Ectodermal cell (in vitro differentiated cells): ENCODE measurements at regions not wholly inside any gene's neighbourhood (a gene's known extent, or its start where the extent isn't known, plus 50 kb on each side); places are given as distances from the start of the nearest gene placed in this dataset.
"Not testable (repeated sequence)": the region's sequence is repeated elsewhere in the genome, so short reads cannot be mapped to it uniquely, and the experiment has no call there.

Experiments
- H3K27ac ChIP-seq: 2 replicates; pipeline ENCODE4 v1.7.0; 2013; ENCODE audit warnings: mild to moderate bottlenecking, low read depth, low read length; ENCODE audit not compliant: insufficient read depth, poor library complexity, severe bottlenecking
- H3K27me3 ChIP-seq: 2 replicates; pipeline ENCODE4 v1.7.0; 2013; ENCODE audit warnings: mild to moderate bottlenecking, low read length; ENCODE audit not compliant: insufficient read depth, control insufficient read depth, poor library complexity, severe bottlenecking
- H3K36me3 ChIP-seq: one replicate; pipeline ENCODE4 v1.7.0; 2013; ENCODE audit warnings: low read length; ENCODE audit not compliant: control insufficient read depth, insufficient read depth
- H3K4me1 ChIP-seq: one replicate; pipeline ENCODE4 v1.7.0; 2013; ENCODE audit warnings: low read length; ENCODE audit not compliant: control insufficient read depth, insufficient read depth
- H3K4me3 ChIP-seq: 2 replicates; pipeline ENCODE4 v1.7.0; 2013; ENCODE audit warnings: low read depth, low read length, control low read depth; ENCODE audit not compliant: insufficient read depth
- H3K9me3 ChIP-seq: 2 replicates; pipeline ENCODE4 v1.7.0; 2013; ENCODE audit warnings: mild to moderate bottlenecking, low read length, moderate library complexity; ENCODE audit not compliant: control insufficient read depth
- WGBS, 2 experiments: methylation state at CpG; one replicate each; pipeline ENCODE4 v1.1.7; 2013; ENCODE audit warnings: missing lambda C conversion rate in 2 of 2; 5-methylcytosine and 5-hydroxymethylcytosine counted together

GRCh38 chr10:18861382-18861781, 187.2 kb upstream of the MALRD1 start:
- WGBS, 2 experiments, result 97 to 98% methylated on average over 2 of the region's 2 CpGs
- Histone ChIP-seq H3K9me3 (no peaks in the 10 kb centered on the region), H3K27me3 (no peaks in the 10 kb centered on the region), H3K4me3 (no peak overlapping the region), H3K4me1 (peaks cover 25% of the 10 kb centered on the region), H3K36me3 (no peaks in the 10 kb centered on the region), H3K27ac (peak overlapping the region; percentile 27)

- Histone ChIP-seq H3K36me3 (no peaks in the 10 kb centered on the region), H3K4me1 (peaks cover 3% of the 10 kb centered on the region), H3K9me3 (no peaks in the 10 kb centered on the region), H3K4me3 (no peak overlapping the region), H3K27ac (no peak overlapping the region), H3K27me3 (no peaks in the 10 kb centered on the region)
- WGBS, 2 experiments, result 87 to 93% methylated on average over 3 of the region's 3 CpGs
Measured at GRCh38 chr10:18866852-18867251, 181.7 kb upstream of the MALRD1 start.

- 94 to 97% methylated on average over 3 of the region's 3 CpGs for WGBS, 2 experiments
- H3K27ac ChIP-seq, result no peak overlapping the region
- no peak overlapping the region for H3K4me3 ChIP-seq
- H3K36me3 ChIP-seq, result no peaks in the 10 kb centered on the region
- H3K4me1 ChIP-seq, result no peaks in the 10 kb centered on the region
- no peaks in the 10 kb centered on the region for H3K9me3 ChIP-seq
- H3K27me3 ChIP-seq, result no peaks in the 10 kb centered on the region
Measured at GRCh38 chr10:18868919-18869318, 179.7 kb upstream of the MALRD1 start.

GRCh38 chr10:18875477-18875876, 173.1 kb upstream of the MALRD1 start:
- no peak overlapping the region for H3K4me3 ChIP-seq
- H3K36me3 ChIP-seq, result no peaks in the 10 kb centered on the region
- no peaks in the 10 kb centered on the region for H3K27me3 ChIP-seq
- H3K27ac ChIP-seq, result no peak overlapping the region
- 97 to 100% methylated on average over 1 of the region's 1 CpG for WGBS, 2 experiments
- no peaks in the 10 kb centered on the region for H3K4me1 ChIP-seq
- no peaks in the 10 kb centered on the region for H3K9me3 ChIP-seq

- Histone ChIP-seq H3K4me3 (no peak overlapping the region), H3K36me3 (no peaks in the 10 kb centered on the region), H3K27me3 (no peaks in the 10 kb centered on the region), H3K4me1 (no peaks in the 10 kb centered on the region), H3K9me3 (no peaks in the 10 kb centered on the region), H3K27ac (no peak overlapping the region)
- WGBS, 2 experiments, result 96% methylated on average over 2 of the region's 2 CpGs
Measured at GRCh38 chr10:18879284-18879683, 169.3 kb upstream of the MALRD1 start.

GRCh38 chr10:18880530-18880929, 168.1 kb upstream of the MALRD1 start:
- H3K4me1 ChIP-seq, result no peaks in the 10 kb centered on the region
- WGBS, 2 experiments, result 47 to 48% methylated on average over 16 of the region's 16 CpGs
- H3K36me3 ChIP-seq, result no peaks in the 10 kb centered on the region
- H3K9me3 ChIP-seq, result no peaks in the 10 kb centered on the region
- no peaks in the 10 kb centered on the region for H3K27me3 ChIP-seq
- H3K4me3 ChIP-seq, result no peak overlapping the region
- no peak overlapping the region for H3K27ac ChIP-seq

GRCh38 chr10:18886102-18886501, 162.5 kb upstream of the MALRD1 start:
- WGBS, 2 experiments, result 93 to 94% methylated on average over 7 of the region's 7 CpGs
- Histone ChIP-seq H3K9me3 (no peaks in the 10 kb centered on the region), H3K4me3 (no peak overlapping the region), H3K36me3 (no peaks in the 10 kb centered on the region), H3K4me1 (no peaks in the 10 kb centered on the region), H3K27me3 (no peaks in the 10 kb centered on the region), H3K27ac (no peak overlapping the region)

- Histone ChIP-seq H3K9me3 (no peaks in the 10 kb centered on the region), H3K4me1 (no peaks in the 10 kb centered on the region), H3K4me3 (no peak overlapping the region), H3K27ac (no peak overlapping the region), H3K27me3 (no peaks in the 10 kb centered on the region), H3K36me3 (no peaks in the 10 kb centered on the region)
Measured at GRCh38 chr10:18906636-18907035, 142.0 kb upstream of the MALRD1 start.

- H3K9me3 ChIP-seq, H3K27ac ChIP-seq, H3K4me3 ChIP-seq, H3K36me3 ChIP-seq, H3K27me3 ChIP-seq, H3K4me1 ChIP-seq: not testable (repeated sequence)
- 88 to 91% methylated on average over 4 of the region's 9 CpGs for WGBS, 2 experiments
Measured at GRCh38 chr10:18917431-18917830, 131.2 kb upstream of the MALRD1 start.

- H3K4me1 ChIP-seq, result no peaks in the 10 kb centered on the region
- no peak overlapping the region for H3K27ac ChIP-seq
- no peaks in the 10 kb centered on the region for H3K36me3 ChIP-seq
- no peaks in the 10 kb centered on the region for H3K9me3 ChIP-seq
- H3K4me3 ChIP-seq, result no peak overlapping the region
- H3K27me3 ChIP-seq, result no peaks in the 10 kb centered on the region
- WGBS, 2 experiments, result 90 to 94% methylated on average over 4 of the region's 4 CpGs
Measured at GRCh38 chr10:18918532-18918931, 130.1 kb upstream of the MALRD1 start.

GRCh38 chr10:18949391-18949790, 99.2 kb upstream of the MALRD1 start:
- no peak overlapping the region for H3K27ac ChIP-seq
- H3K4me1 ChIP-seq, result no peaks in the 10 kb centered on the region
- no peaks in the 10 kb centered on the region for H3K36me3 ChIP-seq
- no peaks in the 10 kb centered on the region for H3K9me3 ChIP-seq
- H3K27me3 ChIP-seq, result no peaks in the 10 kb centered on the region
- no peak overlapping the region for H3K4me3 ChIP-seq
